ENCODE measurements at regions not wholly inside any gene's neighbourhood (a gene's known extent, or its start where the extent isn't known, plus 50 kb on each side); places are given as distances from the start of the nearest gene placed in this dataset.

DNA sequence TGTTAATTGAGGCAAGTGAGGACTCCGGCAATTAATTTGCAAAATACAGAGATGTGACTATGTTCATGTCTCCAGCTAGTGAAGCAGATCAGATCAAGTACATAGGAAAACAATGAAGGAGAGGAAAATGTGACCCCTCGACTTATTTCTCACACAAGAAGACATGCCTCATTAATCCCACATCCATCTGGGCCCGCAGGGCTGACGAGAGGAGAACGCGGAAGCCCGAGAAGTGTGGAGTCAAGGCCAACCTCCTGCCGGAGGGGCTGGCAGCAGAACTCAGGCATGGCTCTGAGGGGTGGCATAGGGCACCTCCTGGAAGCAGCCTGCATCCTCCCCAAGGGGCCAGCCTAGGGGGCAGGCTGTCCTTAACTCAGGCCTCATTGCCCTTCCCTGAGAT is 54.4 kb downstream of the ZNF503 start:
- DNase-seq: no peak

DNA sequence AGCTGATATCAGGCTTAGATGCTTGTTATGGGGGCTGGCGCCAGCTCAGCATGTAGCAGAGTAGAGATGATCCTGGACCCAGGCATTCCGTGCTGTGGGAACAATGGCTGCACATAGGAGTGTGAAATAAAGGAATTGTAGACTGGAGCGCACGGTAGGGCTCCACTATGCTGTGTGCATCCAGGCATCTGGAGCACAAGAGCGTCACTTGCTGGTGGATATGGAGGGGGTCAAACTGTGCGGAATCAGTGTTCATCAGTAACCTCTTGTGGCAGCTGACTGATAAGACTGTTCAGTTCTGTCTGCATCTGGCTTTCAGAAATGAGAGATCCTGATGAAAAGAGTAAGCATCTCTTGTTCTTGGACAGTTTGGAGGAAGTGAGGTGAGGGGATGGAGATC is 55.8 kb downstream of the ZNF503 start:
- DNase-seq: no peak

DNA sequence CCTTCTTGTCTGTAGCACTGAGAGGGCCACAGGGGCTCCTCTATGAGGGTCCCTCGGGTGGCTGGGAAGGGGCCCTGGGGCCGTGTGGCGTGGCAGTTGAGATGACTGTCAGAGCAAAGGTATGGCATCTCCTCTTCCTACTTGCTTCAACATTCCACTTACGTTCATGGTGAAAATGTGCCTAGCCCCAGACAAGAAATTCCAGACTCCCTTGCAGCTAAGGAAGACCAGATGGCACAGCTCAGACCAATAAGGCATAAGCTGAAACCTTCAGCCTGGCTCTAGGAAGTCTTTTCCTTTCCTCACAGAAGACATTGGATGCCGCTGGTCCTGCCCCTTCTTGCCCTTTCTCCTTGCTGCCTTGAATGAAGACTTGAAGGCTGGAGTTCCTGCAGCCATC is 57.4 kb downstream of the ZNF503 start:
- DNase-seq: no peak

DNA sequence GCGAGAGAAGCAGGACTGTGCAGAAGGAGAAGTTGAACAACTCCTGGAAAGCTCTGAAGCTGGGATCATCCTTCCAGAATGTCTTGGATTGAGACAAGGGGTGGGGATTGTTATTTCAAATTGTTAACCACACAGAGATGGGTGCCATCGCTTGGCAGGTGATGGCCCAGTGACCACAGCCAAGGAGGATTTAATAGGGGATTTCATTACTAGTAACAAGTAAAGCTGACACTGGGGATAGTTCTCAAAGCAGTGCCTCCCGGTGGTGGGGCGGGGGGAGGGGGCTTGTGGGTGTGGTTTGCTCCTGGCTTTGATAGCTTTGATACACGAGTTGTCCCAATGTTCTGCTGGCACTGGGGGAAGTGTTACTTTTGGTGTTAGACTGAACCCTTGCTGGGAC is 59.2 kb downstream of the ZNF503 start:
- no peak for DNase-seq

DNA sequence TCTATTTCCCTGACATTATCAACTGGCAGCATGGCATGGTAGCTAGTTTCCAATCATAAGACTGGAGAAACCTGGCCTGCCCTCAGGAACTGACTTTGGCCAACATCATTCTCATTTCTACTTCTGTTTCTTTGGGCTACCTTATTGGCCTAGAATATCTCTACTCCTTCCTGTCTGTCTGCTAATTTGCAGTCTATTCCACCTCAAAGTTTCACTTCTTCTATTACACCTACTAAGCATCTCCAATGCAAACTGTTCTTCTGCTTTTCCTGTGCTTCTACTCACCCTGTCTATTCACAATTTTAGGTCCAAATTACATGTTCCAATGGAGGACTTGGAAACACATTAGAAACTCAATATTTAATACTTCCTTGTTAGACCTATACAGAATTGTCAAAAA is 65.6 kb downstream of the ZNF503 start:
- DNase-seq: no peak

DNA sequence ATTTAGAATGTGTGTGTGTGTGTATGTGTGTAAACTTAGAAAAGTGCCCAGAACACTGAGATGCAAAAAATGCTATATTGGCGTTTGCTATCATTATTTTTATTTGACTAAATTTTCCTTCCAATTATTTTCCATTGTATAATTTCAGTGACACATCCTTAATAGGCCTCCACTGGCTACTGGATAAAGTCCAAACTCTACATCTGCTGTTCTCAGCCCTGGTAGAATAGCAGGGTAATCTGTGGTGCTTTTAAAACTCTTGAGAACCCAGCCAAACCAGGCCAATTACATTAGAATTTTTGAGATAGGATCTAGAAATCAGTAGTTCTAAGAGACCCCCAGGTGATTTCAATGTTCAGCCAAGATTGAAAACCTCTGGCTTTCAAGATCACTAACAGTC is 66.4 kb downstream of the ZNF503 start:
- DNase-seq: no peak

DNA sequence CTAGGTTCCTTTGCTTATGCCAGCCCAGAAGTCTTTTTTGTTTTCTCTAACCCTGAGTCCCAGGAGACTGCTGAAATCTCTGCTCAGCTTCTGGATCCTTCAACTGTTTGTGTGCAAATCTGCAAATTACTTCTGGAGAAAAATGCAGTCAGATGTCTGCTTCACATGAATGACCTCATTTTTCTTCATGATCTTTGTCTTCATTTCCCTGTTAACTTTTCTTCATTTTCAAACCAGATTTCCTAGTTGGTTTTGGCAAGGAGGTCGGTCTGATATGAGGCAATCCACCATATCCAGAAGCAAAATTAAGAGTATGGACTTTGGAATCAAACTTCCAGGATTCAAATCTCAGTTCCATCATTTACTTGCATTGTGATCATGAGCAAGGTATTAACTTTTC is 66.8 kb downstream of the ZNF503 start:
- no peak for DNase-seq

DNA sequence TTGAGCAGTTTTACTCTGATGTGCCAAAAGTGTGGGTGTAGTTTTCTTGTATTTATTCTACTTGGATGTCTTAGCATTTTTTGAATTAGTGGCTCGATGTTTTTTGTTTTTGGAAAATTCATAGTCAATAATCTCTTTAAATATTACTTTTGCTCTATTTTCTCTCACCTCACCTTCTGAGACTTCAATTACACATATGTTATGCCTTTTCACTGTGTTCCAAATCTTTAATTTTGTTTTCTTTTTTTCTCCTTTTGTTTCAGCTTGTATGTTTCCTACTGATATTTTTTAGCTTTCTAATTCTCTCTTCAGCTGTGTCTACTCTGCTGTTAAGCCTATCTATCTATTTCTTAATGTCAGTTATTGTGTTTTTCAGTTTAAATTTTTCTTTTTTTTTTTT is 69.5 kb downstream of the ZNF503 start:
- DNase-seq: no peak

DNA sequence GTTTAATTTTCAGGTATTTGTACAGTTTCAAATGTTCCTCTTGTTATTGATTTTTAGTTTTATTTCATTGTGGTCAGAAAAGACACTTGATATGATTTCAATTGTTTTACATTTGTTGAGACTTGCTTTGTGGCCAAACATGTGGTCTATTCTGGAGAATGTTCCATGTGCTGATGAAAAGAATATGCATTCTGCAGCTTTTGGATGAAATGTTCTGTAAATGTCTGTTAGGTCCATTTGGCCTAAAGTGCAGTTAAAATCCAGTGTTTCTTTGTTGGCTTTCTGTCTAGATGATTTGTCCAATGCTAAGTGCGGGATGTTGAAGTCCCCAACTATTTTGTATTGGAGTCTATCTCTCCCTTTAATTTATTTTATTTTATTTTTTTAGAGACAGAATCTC is 70.5 kb downstream of the ZNF503 start:
- DNase-seq: no peak

DNA sequence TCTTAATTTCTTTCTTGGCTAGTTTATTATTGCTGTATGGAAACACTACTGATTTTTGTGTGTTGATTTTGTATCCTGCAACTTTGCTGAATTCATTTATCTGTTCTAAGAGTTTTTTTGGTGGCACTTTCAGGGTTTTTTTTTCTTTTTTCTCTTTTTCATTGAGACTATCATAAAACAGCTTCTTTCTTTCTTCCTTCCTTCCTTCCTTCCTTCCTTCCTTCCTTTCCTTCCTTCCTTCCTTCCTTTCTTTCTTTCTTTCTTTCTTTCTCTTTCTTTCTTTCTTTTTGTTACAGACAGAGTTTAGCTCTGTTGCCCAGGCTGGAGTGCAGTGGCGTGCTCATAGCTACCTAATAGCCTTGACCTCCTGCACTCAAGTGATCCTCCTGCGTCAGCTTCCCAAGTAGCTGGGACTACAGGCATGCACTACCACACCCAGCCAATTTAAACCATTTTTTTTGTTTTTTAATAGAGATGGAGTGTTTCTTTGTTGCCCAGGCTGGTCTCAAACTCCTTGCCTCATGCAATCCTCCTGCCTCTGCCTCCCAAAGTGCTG is 72.3 kb downstream of the ZNF503 start:
- no peak for DNase-seq

DNA sequence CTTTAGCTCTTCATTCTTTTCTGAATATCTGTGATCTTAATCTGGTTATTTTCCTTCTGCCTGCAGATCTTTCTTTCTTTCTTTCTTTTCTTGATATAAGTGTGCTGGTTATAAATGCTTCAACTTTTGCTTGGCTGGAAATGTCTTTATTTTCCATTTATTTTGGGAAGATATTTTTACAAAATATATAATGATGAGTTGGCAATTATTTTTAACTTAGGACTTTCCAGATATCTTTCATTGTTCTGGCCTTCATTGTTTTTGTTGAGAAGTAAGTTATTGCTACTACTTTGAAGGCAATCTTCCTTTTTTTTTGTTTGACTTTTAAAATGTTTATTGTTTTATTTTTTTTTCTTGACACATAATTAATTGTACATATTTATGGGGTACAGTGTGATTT is 75.3 kb downstream of the ZNF503 start:
- DNase-seq: no peak

DNA sequence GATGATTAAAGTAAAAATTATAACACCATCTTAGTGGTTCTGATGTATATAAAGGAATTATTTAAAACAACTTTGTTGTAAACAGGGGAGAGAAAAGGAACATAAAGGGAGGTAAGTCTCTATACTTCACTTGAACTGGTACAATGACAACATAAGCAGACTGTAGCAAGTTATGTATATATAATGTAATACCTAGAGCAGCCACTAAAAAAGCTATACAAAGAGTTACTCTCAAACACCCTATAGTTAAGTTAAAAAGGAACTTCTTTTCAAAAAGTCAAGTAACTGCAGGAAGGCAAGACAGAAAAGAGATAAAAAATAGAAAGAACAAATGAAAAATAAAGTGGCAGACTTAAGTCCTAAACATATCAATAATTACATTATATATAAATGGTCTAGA is 82.3 kb downstream of the ZNF503 start:
- no peak for DNase-seq

DNA sequence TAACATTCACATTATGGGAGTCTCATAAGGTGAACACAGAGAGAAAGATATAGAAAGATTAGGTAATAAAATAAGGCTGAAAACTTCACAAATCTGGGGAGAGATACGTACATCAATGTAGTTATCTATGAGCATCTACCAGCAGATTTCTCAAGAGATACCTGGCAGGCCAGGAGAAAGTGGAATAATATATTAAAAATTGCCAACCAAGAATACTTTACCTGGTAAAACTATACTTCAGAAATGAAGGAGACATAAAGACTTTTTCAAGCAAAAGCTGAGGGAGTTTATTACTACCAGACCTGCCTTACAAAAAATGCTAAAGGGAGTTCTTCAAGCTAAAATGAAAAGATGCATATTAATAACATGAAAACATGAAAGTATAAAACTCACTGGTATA is 78.8 kb upstream of the COMTD1 start:
- DNase-seq: no peak

DNA sequence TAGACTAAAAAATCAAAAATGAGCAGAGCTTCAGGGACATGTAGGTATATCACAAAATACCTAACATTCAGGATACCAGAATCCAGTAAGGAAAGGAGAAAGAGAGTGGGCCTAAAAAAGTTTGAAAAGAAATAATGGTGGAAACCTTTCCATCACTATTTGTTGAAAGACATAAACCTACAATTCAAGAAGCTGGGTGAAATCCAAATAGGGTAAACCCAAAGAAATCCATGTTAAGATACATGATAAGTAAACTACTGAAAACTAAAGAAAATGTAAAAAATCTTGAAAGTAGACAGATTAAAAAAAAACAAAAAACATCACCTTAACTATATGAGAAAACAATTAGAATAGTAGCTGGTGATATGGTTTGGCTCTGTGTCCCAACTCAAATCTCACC is 76.7 kb upstream of the COMTD1 start:
- DNase-seq: no peak

DNA sequence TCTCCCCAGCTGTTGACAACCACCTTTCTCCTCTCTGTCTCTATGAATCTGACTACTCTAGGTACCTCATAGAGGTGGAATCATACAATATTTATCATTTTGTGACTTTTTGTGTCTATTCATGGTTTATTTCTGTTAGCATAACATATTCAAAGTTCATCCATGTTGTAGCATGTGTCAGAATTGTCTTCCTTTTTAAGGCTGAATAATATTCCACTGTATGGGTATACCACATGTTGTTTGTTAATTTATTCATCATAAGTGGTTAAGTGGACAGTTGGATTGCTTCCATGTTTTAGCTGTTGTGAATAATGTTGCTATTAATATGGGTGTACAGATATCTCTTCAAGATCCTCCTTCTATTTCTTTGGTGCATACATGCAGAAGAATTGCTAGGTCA is 69.9 kb upstream of the COMTD1 start:
- no peak for DNase-seq

DNA sequence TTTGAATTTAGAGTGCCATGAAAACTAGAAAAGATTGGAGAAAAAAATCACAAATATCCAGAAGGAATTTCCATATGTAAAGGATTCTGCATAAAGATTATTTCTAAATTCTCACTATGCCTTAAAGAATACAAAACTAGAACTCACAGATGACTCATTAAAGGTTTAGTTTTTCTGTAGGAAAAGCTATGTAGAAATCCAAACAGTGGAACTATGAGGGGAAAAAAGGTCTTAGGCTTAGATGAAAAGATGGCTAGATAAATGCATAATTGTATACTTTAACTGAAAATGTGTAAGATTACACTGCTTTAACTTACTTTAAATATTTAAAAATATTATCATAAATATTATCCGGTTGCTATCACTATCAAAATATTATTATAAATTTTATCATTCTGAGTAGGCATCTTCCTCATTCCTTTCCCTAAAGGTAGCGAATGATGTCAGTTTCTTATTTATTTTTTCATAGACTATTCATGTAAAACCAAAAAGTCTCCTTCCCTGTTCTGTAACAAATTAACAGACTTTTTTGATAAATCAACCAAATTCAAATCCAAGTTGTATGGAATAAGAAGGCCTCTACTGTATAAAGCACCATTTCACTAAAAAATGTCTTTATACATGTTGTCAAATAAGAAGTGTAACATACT is 69.1 kb upstream of the COMTD1 start:
- DNase-seq: no peak

DNA sequence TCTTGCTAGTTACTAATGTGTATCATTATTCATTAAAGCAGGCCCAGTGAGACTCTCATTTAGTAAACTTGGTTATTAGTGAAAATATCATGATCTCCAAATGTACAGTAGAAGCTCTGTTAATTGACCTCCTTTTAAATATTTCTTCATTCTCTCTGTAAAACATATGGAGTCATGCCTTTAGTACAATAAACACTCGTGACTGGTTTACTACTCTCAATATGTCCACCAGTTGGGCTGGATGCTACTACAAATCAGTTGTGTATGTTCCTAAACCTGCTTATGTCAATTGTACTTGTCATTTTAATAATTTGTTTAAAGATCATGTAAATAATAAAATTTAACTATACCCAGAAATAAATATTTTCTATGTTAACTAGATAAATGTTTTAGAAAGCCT is 68.6 kb upstream of the COMTD1 start:
- no peak for DNase-seq

DNA sequence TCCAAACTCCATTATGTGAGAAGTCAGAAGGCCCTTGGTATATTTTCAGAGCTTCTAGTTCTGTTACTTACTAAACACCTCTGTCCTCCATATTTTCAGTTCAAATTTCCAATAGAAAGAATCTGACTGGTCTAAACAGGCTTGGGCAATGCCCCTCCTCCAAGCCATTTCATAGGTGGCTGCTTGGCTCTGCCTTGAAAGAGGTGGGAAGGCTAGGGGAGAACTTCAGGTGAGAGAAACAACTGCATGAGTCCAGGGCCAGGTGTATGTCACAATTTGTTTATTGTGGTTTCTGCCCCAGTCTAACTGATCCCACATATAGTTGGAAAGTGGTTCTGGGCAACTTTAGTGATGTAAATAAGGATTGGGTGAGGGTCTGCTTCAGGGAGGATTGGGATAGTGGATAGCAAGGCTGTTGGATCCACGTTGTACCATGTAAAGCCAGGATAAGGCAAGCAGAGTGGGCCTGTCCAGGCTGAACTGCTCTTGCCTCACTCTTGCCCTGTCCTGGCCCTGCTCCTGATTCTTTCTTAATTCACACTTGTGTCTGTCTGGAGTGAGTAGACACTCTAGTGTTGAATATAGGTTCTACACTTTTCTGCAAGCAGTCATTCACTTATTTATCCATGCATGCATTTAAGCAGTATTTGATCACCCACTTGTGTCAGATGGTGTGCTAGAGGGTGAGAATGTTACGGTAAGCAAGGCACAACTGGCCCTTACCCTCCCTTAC is 67.5 kb upstream of the COMTD1 start:
- no peak for DNase-seq

DNA sequence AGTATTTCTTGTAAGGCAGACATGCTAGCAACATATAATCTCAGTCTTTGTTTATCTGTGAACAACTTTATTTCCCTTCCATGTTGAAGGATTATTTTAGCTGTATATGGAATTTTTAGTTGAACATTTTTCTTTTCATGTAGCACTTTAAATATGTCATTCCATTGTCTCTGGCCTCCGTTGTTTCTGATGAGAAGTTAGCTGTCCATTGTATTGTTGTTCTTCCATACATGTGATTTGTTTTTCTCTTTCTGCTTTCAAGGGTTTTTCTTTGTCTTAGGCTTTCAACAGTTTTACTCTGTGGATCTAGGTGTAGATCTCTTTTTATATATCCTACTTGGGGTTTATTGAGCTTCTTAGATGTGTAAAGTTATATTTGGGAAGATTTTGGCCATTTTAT is 66.3 kb upstream of the COMTD1 start:
- no peak for DNase-seq

DNA sequence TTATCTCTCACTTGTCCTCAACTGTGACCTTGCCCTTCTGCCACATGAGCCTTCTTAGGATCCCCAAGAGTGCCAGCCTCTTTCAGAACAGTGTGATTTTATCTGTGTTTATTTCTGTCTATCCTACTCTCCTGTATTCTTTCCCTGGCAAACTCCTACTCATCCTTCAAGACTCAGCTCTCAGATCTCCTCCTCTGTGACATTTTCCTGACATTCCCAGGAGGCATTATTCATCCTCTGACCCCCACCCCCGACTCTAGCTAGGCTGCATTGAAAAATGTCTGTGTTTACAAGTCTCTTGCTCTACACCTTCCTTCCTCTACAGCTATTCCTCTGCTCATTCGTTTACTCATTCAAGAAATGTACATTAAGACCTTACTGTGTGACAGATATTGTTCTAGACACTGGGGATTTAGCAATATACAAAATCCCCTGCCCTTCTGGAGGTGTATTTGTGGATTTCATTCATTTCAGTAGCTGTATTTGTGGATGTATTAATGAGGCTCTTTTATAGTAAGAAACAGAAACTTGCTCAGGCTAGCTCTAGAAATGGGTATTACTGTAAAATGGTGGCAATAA is 61.4 kb upstream of the COMTD1 start:
- DNase-seq: no peak

DNA sequence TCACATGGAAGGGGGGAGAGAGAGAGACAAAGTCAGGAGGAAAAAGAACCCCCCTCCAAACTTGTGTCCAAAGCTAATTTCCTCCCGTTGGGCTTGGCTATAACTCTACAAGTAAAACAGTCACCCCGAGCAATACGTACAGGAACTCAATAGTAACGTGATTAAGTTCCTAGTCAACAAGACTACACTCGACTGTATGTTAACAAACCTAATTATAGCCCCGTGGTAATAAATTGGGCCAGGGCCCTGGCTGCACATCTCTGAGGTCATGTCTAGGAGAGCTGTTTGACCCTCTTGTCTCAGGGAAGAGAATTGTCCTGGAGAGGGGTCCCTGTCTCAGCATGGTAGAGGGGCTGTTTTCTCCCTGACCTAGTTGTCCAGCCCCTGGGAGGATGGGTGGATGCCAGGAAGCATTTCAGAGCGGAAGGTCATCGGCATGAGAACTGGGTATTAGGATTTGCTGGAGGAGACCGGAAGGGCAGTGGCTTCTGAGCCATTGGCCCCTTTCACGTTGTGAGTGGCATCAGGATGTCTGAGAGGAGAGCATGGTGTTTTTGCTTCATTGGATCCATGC is 60.2 kb upstream of the COMTD1 start:
- no peak for DNase-seq

DNA sequence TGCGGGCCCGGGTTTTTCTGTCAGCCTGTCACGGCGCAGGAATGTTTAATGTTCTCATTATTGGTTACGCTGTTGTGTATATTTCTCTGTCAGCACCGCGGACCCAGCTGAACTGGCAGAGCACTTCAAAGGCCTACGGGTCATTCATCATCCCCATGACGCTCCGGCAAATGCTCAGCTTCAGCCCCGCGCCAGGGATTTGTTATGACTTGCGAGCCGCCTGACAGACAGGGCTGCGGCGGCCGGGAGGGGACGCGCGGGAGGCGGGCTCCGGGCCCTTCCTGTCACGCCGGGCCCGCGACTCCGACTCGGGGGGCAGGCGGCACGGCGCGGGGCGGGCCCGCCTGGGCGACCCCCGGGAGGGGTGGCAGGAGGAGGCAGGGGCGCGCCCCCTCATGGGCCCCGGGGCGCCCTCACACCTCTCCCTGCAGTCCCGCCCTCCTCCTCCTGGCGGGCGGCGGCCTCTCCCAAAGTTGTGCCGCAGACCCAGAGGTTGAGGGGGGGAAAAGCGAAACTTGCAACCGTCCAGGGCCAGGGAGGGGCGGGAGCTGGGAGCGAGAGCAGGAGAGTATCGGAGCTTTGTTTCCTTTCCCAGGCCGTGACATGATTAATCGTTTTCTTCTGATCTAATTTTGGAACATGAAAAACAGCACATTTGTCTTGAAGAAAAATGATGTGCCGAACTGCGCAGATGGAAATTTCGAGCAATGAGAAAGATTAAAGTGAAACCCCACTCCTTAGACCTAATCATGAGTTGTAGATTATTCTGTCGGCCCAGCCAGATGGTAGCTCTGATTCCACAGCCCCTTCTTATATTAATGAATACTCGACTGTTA is 59.3 kb upstream of the COMTD1 start:
- peak; percentile 31 for DNase-seq

DNA sequence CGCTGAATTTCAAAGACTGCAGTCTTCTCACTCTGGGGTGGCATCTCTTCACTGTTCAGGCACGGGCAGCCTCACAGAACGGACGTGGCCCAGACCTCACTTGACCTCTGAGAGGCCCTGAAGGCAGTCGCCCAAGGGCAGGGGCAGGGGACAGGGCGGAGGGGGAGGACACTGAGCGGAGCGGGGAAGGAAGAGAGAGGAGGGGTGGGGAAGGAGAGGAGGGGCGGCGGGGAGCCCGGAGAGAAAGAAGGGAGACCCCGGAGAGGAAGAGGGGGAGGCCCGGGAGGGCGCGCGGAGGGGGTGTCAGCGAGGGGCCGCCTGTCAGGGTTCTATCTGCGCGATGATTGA is 58.7 kb upstream of the COMTD1 start:
- DNase-seq: no peak

All from activated gamma-delta T cell (primary cell).